SK-N-SH treated with all-trans-retinoic acid at 6 μM for 48 hours (cell line): ENCODE measurements at regions not wholly inside any gene's neighbourhood (a gene's known extent, or its start where the extent isn't known, plus 50 kb on each side); places are given as distances from the start of the nearest gene placed in this dataset.

Source experiments
- ARNTL ChIP-seq: fragments of 450-650 bp; formaldehyde crosslinking; IDR thresholded peaks from 2 replicates; pipeline ENCODE4 v1.5.0; 2020; ENCODE audit warnings: low read depth, mild to moderate bottlenecking, moderate library complexity, borderline replicate concordance
- PPARA ChIP-seq: fragments of 250-450 bp; sonication (Bioruptor Pico); IDR thresholded peaks from 2 replicates; pipeline ENCODE4 v1.5.0; 2020; ENCODE audit warnings: mild to moderate bottlenecking, borderline replicate concordance
- SNAI2 ChIP-seq: fragments of 250-450 bp; sonication (Bioruptor Pico); IDR thresholded peaks from 2 replicates; pipeline ENCODE4 v1.5.0; 2020; ENCODE audit warnings: mild to moderate bottlenecking, moderate library complexity
- TCF4 ChIP-seq: fragments of 250-450 bp; sonication (Bioruptor Pico); IDR thresholded peaks from 2 replicates; pipeline ENCODE4 v1.8.0; 2021; ENCODE audit warnings: mild to moderate bottlenecking, moderate library complexity, borderline replicate concordance
- ZFP30 ChIP-seq: fragments of 450-650 bp; formaldehyde crosslinking; IDR thresholded peaks from 2 replicates; pipeline ENCODE4 v1.5.0; 2022; ENCODE audit warnings: mild to moderate bottlenecking, moderate library complexity
- TF ChIP-seq, protein P1 (sequence below): fragments of 250-450 bp; sonication (Bioruptor Pico); IDR thresholded peaks from 2 replicates; pipeline ENCODE4 v1.5.1; 2020; ENCODE audit warnings: low read depth, mild to moderate bottlenecking, moderate library complexity
- TF ChIP-seq, protein P2 (sequence below): fragments of 250-450 bp; sonication (Bioruptor Pico); IDR thresholded peaks from 2 replicates; pipeline ENCODE4 v1.8.0; 2020; ENCODE audit warnings: mild to moderate bottlenecking, moderate library complexity, borderline replicate concordance
- TF ChIP-seq, protein P3 (sequence below): fragments of 250-450 bp; sonication (Bioruptor Pico); IDR thresholded peaks from 2 replicates; pipeline ENCODE4 v1.5.0; 2020; ENCODE audit warnings: mild to moderate bottlenecking, moderate library complexity

DNA sequence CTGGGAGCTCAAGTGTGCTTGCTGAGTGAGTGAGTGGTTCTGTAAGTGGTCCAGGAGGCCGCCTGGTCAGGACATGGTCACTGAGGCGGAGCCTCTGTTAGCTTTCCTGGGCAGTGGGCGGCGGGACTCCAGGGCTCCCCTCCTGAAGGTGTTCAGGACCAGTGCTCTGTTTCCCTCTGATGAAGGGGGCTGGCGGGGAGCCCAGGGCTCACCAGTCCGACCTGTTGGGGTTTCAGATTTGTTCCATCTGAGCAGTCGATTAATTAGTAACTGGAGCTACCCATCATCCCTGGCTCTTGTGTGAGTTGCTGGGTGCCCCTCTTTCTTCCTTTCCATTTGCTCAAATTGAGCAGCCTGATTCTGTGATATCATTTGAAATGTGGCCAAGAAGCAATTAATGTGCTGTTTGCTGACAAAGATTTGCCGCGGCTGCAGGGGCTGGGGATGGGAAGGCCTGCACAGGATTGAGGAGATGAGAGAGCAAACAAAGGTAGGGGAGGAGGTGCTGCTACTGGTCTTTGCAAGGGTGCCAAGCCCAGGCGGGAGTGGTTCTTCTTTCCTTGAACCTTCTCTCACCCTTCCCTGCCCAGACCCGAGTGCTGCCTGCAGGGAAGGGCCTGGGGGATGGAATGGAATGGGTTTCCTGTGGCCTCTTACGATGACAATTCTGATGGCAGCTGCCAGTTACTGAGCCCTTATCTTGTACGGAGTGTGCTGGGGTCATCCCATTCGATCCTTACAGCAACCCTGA lies 92.8 kb upstream of the PITX1 start:
- no peak for TF ChIP-seq PPARA (CRISPR knock-in tag)
- no peak for TF ChIP-seq ARNTL
- TF ChIP-seq, protein P1, sequence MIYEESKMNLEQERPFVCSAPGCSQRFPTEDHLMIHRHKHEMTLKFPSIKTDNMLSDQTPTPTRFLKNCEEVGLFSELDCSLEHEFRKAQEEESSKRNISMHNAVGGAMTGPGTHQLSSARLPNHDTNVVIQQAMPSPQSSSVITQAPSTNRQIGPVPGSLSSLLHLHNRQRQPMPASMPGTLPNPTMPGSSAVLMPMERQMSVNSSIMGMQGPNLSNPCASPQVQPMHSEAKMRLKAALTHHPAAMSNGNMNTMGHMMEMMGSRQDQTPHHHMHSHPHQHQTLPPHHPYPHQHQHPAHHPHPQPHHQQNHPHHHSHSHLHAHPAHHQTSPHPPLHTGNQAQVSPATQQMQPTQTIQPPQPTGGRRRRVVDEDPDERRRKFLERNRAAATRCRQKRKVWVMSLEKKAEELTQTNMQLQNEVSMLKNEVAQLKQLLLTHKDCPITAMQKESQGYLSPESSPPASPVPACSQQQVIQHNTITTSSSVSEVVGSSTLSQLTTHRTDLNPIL (CRISPR knock-in tag): no peak
- TF ChIP-seq, protein P2, sequence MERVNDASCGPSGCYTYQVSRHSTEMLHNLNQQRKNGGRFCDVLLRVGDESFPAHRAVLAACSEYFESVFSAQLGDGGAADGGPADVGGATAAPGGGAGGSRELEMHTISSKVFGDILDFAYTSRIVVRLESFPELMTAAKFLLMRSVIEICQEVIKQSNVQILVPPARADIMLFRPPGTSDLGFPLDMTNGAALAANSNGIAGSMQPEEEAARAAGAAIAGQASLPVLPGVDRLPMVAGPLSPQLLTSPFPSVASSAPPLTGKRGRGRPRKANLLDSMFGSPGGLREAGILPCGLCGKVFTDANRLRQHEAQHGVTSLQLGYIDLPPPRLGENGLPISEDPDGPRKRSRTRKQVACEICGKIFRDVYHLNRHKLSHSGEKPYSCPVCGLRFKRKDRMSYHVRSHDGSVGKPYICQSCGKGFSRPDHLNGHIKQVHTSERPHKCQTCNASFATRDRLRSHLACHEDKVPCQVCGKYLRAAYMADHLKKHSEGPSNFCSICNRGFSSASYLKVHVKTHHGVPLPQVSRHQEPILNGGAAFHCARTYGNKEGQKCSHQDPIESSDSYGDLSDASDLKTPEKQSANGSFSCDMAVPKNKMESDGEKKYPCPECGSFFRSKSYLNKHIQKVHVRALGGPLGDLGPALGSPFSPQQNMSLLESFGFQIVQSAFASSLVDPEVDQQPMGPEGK: no peak
- TF ChIP-seq, protein P3, sequence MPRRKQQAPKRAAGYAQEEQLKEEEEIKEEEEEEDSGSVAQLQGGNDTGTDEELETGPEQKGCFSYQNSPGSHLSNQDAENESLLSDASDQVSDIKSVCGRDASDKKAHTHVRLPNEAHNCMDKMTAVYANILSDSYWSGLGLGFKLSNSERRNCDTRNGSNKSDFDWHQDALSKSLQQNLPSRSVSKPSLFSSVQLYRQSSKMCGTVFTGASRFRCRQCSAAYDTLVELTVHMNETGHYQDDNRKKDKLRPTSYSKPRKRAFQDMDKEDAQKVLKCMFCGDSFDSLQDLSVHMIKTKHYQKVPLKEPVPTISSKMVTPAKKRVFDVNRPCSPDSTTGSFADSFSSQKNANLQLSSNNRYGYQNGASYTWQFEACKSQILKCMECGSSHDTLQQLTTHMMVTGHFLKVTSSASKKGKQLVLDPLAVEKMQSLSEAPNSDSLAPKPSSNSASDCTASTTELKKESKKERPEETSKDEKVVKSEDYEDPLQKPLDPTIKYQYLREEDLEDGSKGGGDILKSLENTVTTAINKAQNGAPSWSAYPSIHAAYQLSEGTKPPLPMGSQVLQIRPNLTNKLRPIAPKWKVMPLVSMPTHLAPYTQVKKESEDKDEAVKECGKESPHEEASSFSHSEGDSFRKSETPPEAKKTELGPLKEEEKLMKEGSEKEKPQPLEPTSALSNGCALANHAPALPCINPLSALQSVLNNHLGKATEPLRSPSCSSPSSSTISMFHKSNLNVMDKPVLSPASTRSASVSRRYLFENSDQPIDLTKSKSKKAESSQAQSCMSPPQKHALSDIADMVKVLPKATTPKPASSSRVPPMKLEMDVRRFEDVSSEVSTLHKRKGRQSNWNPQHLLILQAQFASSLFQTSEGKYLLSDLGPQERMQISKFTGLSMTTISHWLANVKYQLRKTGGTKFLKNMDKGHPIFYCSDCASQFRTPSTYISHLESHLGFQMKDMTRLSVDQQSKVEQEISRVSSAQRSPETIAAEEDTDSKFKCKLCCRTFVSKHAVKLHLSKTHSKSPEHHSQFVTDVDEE (CRISPR knock-in tag): no peak
- TF ChIP-seq SNAI2 (CRISPR knock-in tag): no peak
- TF ChIP-seq ZFP30 (CRISPR knock-in tag): no peak
- no peak for TF ChIP-seq TCF4 (CRISPR knock-in tag)
